ENCODE measurements at regions not wholly inside any gene's neighbourhood (a gene's known extent, or its start where the extent isn't known, plus 50 kb on each side); places are given as distances from the start of the nearest gene placed in this dataset.
"Not testable (repeated sequence)": the region's sequence is repeated elsewhere in the genome, so short reads cannot be mapped to it uniquely, and the experiment has no call there.

DNA sequence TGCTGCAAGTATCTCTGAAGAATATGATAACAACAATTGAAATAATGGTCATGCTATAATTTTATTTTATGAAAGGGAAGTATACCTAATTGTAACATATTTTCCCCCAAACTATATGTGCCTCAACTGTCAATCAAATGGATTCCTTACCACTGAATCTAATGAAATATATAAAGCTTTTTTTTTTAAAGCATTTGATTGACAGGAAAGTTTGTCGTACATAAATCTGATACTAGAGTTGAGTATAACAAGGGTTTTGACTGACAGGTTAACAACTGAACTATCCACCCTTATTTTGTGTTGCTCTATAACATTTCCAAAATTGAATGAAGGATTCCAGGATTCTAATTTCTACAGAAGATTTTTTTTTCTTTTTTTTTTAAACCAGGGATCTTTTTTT lies 1333.3 kb upstream of the SLC39A10 start:
- DNase-seq, result no peak

GRCh38 chr2:194320520-194320919 lies 1336.5 kb upstream of the SLC39A10 start:
- no peak for DNase-seq

GRCh38 chr2:194319222-194319992 lies 1337.6 kb upstream of the SLC39A10 start:
- no peak for DNase-seq

DNA sequence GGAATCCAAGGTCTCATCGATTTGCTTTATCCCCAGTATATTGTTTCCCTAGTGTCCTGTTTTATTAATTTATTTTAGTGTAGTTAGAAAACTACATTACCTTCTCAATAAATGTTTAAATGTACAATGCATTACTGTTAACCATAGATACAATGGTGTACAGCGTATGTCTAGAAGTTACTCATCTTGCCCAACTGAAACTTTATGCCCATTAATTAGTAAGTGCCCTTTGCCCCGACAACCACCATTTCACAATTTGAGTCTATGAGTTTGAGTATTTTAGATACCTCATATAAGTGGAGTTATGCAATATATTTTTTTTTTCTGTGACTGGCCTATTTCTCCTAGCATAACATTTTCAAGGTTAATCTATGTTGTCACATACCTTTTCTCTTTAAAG lies 1343.0 kb upstream of the SLC39A10 start:
- DNase-seq, result no peak

GRCh38 chr2:194304191-194304590 lies 1352.8 kb upstream of the SLC39A10 start:
- no peak for DNase-seq

DNA sequence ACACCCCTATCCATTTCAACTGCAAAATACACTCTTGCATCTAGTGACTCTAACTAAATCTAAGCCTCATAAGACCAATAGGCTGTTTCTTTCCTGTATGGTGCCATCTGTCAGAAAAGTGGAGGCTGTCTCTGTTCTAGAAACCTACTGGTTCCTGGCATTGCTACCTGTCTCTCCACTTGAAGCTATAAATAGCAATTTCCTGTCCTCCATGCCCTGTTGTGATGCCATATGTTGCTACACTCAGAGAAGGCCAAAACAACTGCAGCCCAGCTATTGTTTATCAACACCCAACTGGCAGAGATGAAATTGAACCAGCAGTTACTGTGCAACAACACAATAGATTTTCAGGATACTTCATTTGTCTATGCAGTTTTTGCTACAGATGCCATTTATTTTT lies 1355.1 kb upstream of the SLC39A10 start:
- DNase-seq, result peak; percentile 14 to 60

DNA sequence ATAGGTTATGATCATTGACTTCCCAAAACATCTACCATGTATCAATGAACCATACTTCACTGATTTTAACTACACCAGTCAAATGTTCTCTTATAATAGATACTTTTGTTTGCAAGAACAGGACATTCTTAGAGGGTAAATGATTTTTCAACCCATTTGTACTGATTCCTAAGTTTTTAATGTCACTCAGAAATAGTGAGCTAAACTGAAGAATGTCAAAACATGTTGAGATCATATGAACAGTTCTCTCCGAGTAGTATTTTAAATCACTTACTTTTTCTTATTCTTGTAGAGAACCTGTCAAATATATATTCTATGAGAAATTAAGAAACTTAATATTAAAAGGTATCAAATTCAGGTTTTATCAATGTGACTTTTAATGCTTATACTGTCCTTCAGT lies 1362.9 kb upstream of the SLC39A10 start:
- no peak for DNase-seq

DNA sequence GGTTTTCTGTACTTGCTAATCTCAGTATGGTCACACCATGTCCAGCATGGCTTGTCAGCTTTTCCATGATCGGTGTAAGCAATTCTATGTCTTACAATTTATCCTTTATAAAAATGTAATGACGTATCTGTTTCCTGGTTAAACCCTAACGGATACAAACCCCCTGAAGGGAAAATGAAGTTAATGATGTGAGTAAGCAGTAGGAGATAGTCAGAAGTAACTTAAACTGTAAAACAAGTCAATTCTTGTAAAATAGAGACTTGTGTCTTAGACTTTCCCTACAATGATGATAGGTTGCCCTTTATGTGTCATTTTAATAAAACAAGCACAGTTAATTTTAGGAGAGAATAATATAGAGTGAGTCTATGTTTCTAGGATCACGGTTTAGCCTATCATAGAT lies 1365.9 kb upstream of the SLC39A10 start:
- no peak for DNase-seq

GRCh38 chr2:194289712-194290346 lies 1367.2 kb upstream of the SLC39A10 start:
- DNase-seq, result no peak

DNA sequence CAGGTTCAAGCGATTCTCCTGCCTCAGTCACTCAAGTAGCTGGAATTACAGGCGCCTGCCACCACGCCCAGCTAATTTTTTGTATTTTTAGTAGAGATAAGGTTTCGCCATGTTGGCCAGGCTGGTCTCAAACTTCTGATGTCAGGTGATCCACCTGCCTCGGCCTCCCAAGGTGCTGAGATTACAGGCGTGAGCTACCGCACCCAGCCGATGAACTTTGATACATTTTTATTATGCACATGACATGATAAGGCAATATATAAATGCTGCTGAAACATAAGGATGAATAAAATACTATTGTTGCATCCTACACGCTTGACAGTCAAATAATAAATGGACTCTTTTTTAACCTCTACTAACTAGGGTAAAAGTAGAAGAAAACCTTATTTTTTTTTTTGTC lies 1380.4 kb upstream of the SLC39A10 start:
- not testable (repeated sequence) for DNase-seq

- no peak for DNase-seq
These were observed 1385.6 kb upstream of the SLC39A10 start for GRCh38 chr2:194271293-194271961.

GRCh38 chr2:194270648-194271047 lies 1386.4 kb upstream of the SLC39A10 start:
- DNase-seq, result no peak

DNA sequence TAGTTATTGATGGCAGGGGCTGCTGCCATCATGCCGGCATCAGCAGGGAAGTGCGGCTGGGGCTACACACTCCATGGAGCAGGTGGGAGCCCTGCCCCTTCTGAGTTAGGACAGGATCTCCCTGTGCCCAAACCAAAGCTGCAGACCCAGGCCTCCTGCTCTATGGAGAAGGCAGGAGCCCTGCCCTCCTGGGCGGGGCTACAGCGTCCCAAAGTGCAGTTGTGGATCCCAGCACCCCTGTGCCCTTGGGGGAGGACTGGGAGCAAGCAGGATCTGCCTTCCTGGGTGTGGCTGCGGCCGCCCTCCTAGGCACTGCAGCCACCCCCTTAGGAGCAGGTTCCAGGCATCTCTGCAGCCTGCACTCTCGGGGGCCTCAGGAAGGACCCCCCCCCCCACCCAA lies 1392.4 kb upstream of the SLC39A10 start:
- no peak for DNase-seq

GRCh38 chr2:194260185-194260584 lies 1396.8 kb upstream of the SLC39A10 start:
- DNase-seq, result no peak

GRCh38 chr2:194257095-194257494 lies 1399.9 kb upstream of the SLC39A10 start:
- no peak for DNase-seq

DNA sequence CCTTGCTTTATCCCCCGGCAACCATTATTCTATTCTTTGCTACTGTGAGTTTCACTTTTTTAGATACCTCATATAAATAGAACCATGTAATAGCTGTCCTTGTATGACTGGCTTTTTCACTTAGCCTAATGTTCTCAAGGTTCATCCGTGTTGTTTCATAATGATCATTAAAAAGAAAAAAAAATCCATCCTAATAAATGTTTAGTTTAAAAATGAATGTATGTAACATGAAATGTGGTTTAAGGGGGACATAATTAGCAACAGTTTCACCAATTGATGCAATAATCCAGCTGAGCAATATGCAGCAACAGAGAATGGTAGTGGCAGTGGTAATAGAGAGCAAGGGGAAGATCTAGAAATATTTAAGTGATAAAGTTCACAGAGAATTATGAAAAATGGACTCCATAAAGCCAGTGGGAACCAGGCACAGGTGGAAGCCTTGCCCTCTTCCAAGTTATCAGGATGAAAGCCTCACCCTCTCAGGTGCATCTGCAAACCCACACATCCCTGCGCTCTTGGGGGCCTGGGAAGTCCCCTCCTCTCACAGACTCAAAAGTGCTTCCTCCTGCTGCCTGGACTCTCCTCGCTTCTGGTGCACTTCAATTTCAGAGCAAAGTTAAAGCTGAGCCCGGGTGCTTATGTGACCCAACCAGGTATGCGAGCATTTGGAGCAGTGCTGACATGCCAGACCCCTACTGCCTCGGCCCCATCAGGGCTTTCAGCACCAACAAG lies 1403.3 kb upstream of the SLC39A10 start:
- DNase-seq, result no peak

GRCh38 chr2:194252127-194252526 lies 1404.9 kb upstream of the SLC39A10 start:
- DNase-seq, result no peak

GRCh38 chr2:194232600-194232999 lies 1424.4 kb upstream of the SLC39A10 start:
- no peak for DNase-seq

DNA sequence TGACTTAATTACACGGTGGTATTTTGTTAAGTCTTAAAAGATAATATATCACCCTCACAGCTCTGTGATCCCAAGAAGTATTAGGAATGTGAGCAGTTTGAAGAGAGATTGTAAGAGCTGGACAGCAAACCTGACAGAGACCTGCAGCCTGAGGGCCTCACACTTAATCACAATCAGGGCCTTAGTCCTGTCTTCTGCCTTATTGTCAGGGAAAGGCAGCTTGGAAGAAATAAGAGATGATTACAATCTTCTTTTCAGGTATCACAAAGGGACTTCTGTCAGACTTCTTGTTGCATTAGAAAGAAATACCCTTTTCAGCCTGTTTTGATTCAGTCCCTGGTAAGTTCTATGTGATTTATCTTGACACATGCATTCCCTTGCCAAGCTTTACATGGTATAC lies 1433.8 kb upstream of the SLC39A10 start:
- DNase-seq, result no peak

DNA sequence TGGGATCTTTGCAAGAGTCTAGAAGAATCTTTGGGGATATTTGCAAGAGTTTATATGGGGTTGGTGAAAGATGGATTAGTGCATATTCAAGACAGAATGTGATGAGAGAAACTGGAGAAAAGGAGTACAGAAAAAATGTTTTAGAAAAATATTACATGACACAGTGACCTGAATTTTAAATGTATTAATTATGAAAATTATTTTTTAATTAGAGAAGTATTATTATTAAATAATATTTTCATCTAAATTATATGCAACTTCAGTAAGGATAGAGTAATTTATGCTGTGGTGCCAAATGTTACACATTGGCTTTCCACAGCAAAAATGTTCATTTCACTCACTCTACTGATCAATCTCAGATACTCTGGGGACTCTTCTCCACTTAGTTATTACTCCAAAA lies 1442.8 kb upstream of the SLC39A10 start:
- DNase-seq, result no peak

- no peak for DNase-seq
These were observed 1451.3 kb upstream of the SLC39A10 start for GRCh38 chr2:194205568-194206227.

GRCh38 chr2:194203898-194204297 lies 1453.1 kb upstream of the SLC39A10 start:
- no peak for DNase-seq

GRCh38 chr2:194182888-194183287 lies 1474.1 kb upstream of the SLC39A10 start:
- DNase-seq, result no peak
